H1 (cell line): ENCODE measurements at regions not wholly inside any gene's neighbourhood (a gene's known extent, or its start where the extent isn't known, plus 50 kb on each side); places are given as distances from the start of the nearest gene placed in this dataset.
"Not testable (repeated sequence)": the region's sequence is repeated elsewhere in the genome, so short reads cannot be mapped to it uniquely, and the experiment has no call there.

Experiments used
- CEBPB ChIP-seq: IDR thresholded peaks from 2 replicates; pipeline ENCODE4 v1.6.1; 2012; ENCODE audit warnings: low read depth, low read length
- GABPA ChIP-seq: IDR thresholded peaks from 2 replicates; pipeline ENCODE4 v1.6.1; 2011; ENCODE audit warnings: mild to moderate bottlenecking, low read length, moderate library complexity, borderline replicate concordance; ENCODE audit not compliant: insufficient read depth
- KDM4A ChIP-seq: IDR thresholded peaks from one replicate; pipeline ENCODE4 v1.7.1; 2012; ENCODE audit warnings: low read depth, mild to moderate bottlenecking, moderate library complexity, low read length, inconsistent platforms; ENCODE audit not compliant: severe bottlenecking
- SIN3A ChIP-seq, 2 experiments: IDR thresholded peaks in 1 of 2; conservative IDR thresholded peaks in 1 of 2; 2 replicates each; pipeline ENCODE4 v1.6.1; 2011 to 2012; ENCODE audit warnings: low read length in 2 of 2, improper control_type of control experiment in 1 of 2, low read depth in 1 of 2, mild to moderate bottlenecking in 1 of 2
- SP4 ChIP-seq: IDR thresholded peaks from 2 replicates; pipeline ENCODE4 v1.6.1; 2012; ENCODE audit warnings: low read length, inconsistent platforms
- TBP ChIP-seq: IDR thresholded peaks from 2 replicates; pipeline ENCODE4 v1.6.1; 2011; ENCODE audit warnings: low read depth, low read length, improper control_type of control experiment

- not testable (repeated sequence) for TF ChIP-seq TBP; KDM4A; GABPA; CEBPB; SIN3A (conservative IDR thresholded peaks at IDR 0.05 in 1 of 2, IDR thresholded peaks at IDR 0.05 in 1 of 2; ENCODE audit: low read depth in 1 of 2, low read length in 2 of 2); SP4
Measured at GRCh38 chr16:21539107-21539618, 60.2 kb upstream of the METTL9 start.
